ENCODE measurements at regions not wholly inside any gene's neighbourhood (a gene's known extent, or its start where the extent isn't known, plus 50 kb on each side); places are given as distances from the start of the nearest gene placed in this dataset.

DNA sequence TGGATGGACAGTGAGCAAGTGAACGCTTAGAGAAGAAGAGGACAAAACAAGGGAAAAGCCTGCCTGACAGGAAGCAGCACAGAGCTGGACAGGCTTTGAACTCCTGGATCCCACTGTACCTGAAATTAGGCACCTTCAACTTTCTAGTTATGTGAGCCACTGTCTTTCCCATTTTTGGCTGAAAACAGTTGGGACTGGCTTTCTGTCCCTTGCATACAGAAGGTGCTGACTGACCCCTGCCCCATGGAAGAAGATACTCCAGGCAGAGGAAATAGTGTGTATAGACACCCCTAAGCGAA is 122.8 kb downstream of the CEBPB start:
- ATAC-seq (no peak), DNase-seq (no peak)
- intact Hi-C loops (cut with DNase I; ENCODE audit: low total_unique reads) (no loop called here), in situ Hi-C loops (cut with MboI; ENCODE audit: low sequenced_read_pairs in 4 of 4) (no loop called here)
- H3K4me1 ChIP-seq: peaks cover 8 to 17% of the 10 kb centered on the region in 2 donors
- no peak overlapping the region for H3K4me3 ChIP-seq
- TF ChIP-seq, protein P1, sequence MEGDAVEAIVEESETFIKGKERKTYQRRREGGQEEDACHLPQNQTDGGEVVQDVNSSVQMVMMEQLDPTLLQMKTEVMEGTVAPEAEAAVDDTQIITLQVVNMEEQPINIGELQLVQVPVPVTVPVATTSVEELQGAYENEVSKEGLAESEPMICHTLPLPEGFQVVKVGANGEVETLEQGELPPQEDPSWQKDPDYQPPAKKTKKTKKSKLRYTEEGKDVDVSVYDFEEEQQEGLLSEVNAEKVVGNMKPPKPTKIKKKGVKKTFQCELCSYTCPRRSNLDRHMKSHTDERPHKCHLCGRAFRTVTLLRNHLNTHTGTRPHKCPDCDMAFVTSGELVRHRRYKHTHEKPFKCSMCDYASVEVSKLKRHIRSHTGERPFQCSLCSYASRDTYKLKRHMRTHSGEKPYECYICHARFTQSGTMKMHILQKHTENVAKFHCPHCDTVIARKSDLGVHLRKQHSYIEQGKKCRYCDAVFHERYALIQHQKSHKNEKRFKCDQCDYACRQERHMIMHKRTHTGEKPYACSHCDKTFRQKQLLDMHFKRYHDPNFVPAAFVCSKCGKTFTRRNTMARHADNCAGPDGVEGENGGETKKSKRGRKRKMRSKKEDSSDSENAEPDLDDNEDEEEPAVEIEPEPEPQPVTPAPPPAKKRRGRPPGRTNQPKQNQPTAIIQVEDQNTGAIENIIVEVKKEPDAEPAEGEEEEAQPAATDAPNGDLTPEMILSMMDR (IDR thresholded peaks at IDR 0.05 in 4 of 5, conservative IDR thresholded peaks at IDR 0.05 in 1 of 5): no peak
- TF ChIP-seq POLR2A (IDR thresholded peaks at IDR 0.05): no peak
- peak overlapping the region in 3 of 4 donors; percentile 19 to 50 (median 32) for H3K27ac ChIP-seq
- H3K27me3 ChIP-seq: no peaks in the 10 kb centered on the region
- no peaks in the 10 kb centered on the region for H3K36me3 ChIP-seq
- H3K9me3 ChIP-seq: no peaks in the 10 kb centered on the region

DNA sequence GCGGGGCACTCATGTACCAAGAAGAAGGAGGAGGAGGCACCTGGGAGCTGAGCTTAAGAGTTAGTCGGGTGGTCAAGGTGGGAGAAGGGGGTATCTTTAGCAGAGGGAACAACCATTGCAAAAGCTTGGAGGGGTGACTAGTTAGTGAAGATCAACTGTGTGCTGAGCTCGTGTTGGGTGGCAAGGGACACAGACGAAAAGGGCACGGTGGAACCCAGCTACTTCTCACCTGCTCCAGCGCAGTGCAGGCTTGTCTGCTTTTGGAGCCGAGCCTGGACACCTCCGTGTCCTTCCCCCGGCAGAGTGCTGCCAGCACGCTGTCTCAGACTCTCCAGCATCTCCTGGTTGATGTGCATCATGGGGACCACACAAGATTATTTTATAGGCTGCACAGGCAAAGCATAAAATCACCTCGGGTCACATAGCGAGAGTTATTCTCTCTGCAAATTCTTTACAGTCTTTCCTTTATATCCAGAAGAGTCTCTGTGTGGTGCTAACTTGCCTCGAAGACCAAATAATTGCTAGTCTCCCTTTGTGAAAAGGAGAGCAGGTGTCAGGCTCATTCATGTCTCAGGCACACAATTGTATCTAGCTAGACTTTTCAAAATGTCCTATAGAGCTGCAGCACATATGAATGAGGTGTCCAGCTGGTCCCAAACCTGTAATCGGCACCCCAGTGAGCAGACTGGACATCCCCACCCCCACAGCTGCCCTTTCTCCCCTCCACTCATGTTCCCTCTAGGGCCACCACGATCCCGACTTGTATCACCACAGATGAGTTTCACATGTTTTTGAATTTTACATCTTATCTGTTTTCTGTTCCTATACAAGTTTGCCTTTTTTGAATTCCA is 123.4 kb downstream of the CEBPB start:
- DNase-seq (no peak), ATAC-seq (no peak)
- H3K9me3 ChIP-seq: no peaks in the 10 kb centered on the region
- no peak overlapping the region for H3K4me3 ChIP-seq
- peaks cover 8 to 11% of the 10 kb centered on the region in 2 donors for H3K4me1 ChIP-seq
- no peaks in the 10 kb centered on the region for H3K27me3 ChIP-seq
- in situ Hi-C loops (cut with MboI; ENCODE audit: low sequenced_read_pairs in 4 of 4) (no loop called here), intact Hi-C loops (cut with DNase I; ENCODE audit: low total_unique reads) (no loop called here)
- TF ChIP-seq POLR2A (IDR thresholded peaks at IDR 0.05): no peak
- TF ChIP-seq, protein P1 (IDR thresholded peaks at IDR 0.05 in 4 of 5, conservative IDR thresholded peaks at IDR 0.05 in 1 of 5): no peak
- no peaks in the 10 kb centered on the region for H3K36me3 ChIP-seq
- H3K27ac ChIP-seq: no peak overlapping the region

DNA sequence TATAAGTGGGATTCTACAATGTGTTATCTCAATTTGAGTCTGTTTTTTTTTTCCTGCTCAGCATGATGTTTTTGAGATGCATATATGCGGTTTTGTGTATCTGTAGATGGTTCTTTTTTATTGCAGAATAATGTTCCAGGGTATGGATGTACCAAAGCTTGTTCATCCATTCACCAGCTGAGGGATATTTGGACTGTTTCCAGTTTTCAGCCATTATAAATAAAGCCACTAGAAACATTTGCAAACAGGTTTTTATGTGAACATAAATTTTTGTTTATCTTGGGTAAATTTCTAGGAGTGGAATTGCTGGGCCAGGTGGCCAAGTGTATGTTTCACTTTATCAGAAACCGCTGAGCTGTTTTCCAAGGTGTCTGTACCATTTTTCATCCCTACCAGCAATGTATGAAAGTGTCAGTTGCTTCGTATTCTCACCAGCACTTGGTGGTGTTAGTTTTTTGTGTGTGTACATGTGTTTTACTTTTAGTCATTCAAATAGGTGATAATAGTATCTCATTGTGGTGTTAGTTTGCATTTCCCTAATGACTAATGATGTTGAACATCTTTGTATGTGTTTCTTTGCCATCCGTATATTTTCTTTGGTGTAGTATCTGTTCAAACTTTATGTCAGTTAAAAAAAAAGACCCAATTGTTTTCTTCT is 124.2 kb downstream of the CEBPB start:
- Histone ChIP-seq H3K36me3 (no peaks in the 10 kb centered on the region), H3K27me3 (no peaks in the 10 kb centered on the region), H3K4me3 (no peak overlapping the region), H3K27ac (no peak overlapping the region), H3K9me3 (no peaks in the 10 kb centered on the region), H3K4me1 (peaks cover 5 to 10% of the 10 kb centered on the region in 2 donors)
- in situ Hi-C loops (cut with MboI; ENCODE audit: low sequenced_read_pairs in 4 of 4) (no loop called here), intact Hi-C loops (cut with DNase I; ENCODE audit: low total_unique reads) (no loop called here)
- DNase-seq (no peak), ATAC-seq (no peak)
- TF ChIP-seq, protein P1 (IDR thresholded peaks at IDR 0.05 in 4 of 5, conservative IDR thresholded peaks at IDR 0.05 in 1 of 5): no peak
- TF ChIP-seq POLR2A (IDR thresholded peaks at IDR 0.05): no peak

DNA sequence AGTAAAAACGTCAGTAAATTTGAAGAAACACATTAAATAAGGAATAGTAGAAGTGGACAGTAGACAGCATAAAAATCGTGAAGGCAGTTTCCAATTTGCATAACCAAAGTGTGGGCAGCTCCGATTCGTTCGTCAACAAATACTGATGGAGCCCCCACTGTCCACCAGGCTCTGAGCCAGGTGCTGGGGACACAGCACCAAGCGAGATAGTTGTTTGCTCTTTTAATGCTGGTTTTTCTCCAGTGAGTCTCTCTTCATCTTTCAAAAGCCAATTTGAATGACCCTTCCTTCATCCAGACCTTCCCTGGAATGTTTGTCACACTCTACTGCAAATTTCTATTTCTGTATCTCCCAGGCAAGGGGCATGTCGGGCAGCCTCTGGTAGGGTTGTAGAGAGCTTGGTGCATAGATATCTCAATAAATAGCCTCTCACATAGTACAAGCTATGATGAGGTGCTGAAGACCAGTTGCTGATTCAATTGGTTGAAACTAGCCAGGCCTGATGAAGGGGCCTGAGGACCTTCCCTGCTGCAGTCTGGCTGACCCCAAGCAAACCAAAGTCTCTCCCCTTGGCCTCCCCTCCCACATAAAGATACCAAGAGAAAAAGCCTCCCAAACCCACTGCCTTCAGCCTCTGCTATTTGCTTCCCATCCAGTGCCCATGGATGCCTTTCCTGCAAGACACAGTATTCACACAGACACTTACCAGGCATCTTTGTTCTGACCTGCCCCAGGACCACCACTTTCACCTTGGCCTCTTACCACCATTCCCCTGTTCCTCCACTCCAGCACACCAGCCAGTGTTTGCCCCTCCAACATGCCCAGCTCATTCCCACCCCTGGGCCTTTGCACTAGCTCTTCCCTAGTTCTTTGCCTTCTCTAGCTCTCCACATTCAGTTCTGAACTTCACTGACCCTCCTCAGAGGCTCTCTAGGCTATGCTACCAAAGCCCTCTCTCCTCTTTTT is 125.2 kb downstream of the CEBPB start:
- in situ Hi-C loops (cut with MboI; ENCODE audit: low sequenced_read_pairs in 4 of 4) (no loop called here), intact Hi-C loops (cut with DNase I; ENCODE audit: low total_unique reads) (no loop called here)
- DNase-seq: no peak
- no peak for ATAC-seq
- H3K36me3 ChIP-seq: no peaks in the 10 kb centered on the region
- no peaks in the 10 kb centered on the region for H3K9me3 ChIP-seq
- peaks cover 8 to 16% of the 10 kb centered on the region in 2 donors for H3K4me1 ChIP-seq
- no peak overlapping the region for H3K4me3 ChIP-seq
- H3K27ac ChIP-seq: no peak overlapping the region
- no peaks in the 10 kb centered on the region for H3K27me3 ChIP-seq
- TF ChIP-seq POLR2A (IDR thresholded peaks at IDR 0.05): no peak
- TF ChIP-seq, protein P1 (IDR thresholded peaks at IDR 0.05 in 4 of 5, conservative IDR thresholded peaks at IDR 0.05 in 1 of 5): no peak

Measured in gastrocnemius medialis (tissue), 4 donors.